KBM-7 (cell line): ENCODE measurements at regions not wholly inside any gene's neighbourhood (a gene's known extent, or its start where the extent isn't known, plus 50 kb on each side); places are given as distances from the start of the nearest gene placed in this dataset.

Experiments used
- DNase-seq: peaks from one replicate; pipeline ENCODE4 v3.0.0-alpha.2; 2015
- in situ Hi-C: fragments of 300-500 bp; cut with MboI; formaldehyde crosslinking; loops from 2 replicates; pipeline ENCODE4 v1.14.3; 2020; ENCODE audit warnings: low sequenced_read_pairs, low pct_unique_long_range_greater_than_20kb, mixed read lengths

GRCh38 chr10:9209105-9209798 is 1154.8 kb downstream of the GATA3 start:
- DNase-seq = peak; percentile 57
- in situ Hi-C loops = no loop called here

GRCh38 chr10:9211228-9211627 is 1156.7 kb downstream of the GATA3 start:
- in situ Hi-C loops = no loop called here
- no peak for DNase-seq

GRCh38 chr10:9214618-9215017 is 1160.1 kb downstream of the GATA3 start:
- DNase-seq = no peak
- in situ Hi-C loops = no loop called here

GRCh38 chr10:9215121-9215520 is 1160.6 kb downstream of the GATA3 start:
- DNase-seq = no peak
- in situ Hi-C loops = no loop called here

DNA sequence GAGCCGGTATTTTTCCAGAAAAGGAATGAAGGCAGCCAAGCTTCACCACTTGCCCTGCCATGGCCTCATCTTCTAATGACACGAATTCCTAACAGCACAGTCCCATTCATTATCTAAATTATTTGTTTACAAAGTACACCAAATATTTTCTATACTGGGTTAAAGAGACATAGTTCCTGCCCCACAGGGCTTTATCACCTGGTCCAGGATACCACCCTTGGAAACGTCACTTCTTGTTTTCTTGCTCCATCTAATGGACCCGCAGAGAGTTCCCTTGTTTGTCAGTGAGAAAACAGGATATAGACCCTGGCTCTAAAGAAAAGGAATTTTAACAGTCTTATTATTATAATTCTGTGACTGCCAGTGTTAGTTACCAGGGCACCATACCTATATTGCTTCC is 1165.4 kb downstream of the GATA3 start:
- DNase-seq = no peak
- in situ Hi-C loops = no loop called here

- in situ Hi-C loops = no loop called here
- DNase-seq = no peak
Measured at GRCh38 chr10:9222917-9223316, 1168.4 kb downstream of the GATA3 start.

DNA sequence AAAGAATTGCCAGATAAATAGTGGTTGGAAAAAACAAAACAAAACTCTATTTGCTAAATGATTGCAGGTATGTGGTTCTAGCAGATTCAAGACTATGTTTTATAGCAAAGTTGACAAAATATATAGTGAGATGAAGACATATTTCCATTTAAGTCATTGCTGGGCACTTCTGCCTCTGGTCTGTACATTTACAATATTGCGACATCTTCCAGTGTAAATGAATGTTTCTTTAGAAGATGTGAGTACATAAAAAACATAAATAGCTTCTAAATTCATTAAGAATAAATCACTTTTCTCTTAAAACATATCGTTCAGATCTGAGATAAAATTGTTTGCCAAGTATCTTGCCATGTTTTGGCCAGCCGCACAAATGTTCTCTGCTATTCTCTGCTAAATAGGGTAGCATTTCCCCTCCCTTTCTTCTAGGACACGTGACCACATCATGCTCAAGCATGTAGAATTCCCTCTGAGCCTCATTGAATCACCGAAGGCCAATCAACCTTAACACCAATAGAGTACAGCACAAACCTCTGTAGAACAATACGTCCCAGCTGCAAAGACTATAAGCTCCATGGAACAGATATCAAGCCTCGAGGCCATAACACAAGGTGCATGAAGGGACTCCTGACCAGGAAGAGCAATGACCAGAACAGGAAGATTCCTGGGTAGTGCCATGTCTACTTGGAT is 1173.3 kb downstream of the GATA3 start:
- DNase-seq = no peak
- in situ Hi-C loops = no loop called here

DNA sequence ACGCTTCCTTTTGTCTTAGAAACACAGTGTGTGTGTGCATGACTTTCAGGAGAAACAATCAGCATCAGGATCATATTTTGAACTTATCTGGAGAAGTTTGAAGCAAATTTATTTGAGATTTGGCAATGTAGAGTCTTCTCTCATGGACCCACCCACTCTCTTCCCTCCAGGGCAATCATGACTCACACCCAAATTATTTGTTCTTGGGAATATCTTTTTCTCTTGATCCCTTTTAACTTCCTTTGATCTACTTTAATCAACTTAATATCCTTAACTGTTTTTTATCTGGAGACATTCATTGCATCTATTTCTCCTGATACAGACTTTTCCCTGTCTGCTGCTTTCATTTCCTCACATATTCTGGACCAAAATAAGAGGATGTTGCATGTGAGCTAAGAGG is 1174.3 kb downstream of the GATA3 start:
- in situ Hi-C loops = no loop called here
- DNase-seq = no peak

DNA sequence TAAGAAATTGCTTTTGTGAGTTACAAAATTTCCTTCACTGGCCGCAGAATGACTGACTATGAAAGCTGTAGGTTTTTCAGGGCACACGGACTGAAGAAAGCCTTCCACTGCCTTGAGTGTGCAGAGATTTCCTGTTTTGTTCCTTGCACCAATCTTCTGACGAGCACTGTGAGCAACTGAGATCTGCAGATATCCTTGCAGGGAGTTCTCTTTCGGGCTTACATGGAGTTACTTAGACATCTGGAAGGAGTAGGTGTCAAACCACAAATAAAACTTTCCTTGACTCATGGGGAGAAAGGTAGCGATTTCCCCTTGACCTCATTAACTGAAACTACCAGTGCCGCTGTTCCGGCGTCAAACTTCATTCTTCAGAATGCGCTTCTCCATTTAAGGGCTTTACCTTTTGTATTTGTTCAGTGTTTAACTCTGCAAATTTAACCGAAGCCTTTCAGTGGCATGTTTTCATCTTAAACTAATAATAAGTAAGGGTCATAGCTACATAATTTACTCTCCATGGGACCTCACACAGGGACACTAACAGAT is 1175.3 kb downstream of the GATA3 start:
- in situ Hi-C loops = no loop called here
- no peak for DNase-seq

GRCh38 chr10:9230625-9231024 is 1176.1 kb downstream of the GATA3 start:
- in situ Hi-C loops = no loop called here
- DNase-seq = no peak

DNA sequence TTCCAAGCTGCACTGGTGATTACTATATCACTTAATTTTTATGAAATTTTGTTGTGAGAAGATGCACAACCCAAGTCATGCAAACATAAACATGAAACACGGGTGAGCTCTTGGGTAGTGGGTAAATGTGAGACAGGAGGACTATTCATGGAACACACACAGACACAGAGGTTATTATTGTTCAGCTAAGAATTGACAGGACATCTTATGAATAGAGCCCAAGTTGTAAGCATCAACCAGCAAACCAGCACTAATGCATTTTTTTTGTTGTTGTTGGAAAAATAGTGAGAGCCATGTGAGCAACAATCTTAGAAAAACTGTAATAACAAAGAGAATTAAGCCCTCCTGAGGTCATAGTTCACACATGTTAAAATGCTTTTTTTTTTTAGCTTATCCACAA is 1179.7 kb downstream of the GATA3 start:
- no peak for DNase-seq

DNA sequence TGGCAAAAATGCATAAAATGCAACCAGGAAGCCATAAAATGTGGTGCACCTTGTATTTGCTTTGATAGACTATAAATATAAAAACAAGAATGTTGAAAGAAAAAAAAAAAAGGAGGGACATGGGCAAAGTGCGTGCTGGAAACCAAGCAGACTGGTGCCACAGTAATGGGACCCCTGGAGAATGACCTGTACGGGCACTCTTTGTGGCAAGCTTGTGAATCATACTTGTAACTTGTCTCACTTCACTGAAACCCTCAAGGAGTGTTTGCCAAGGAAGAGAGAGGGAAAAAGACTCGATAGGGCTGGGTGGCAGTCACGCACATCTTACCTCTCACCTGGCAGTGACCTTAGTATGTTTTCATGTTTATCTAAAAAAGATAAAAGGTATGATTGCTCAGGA is 1183.6 kb downstream of the GATA3 start:
- in situ Hi-C loops = no loop called here
- DNase-seq = no peak

More for the DNA sequence above, 1179.7 kb downstream of the GATA3 start:
- in situ Hi-C loops = no loop called here

- DNase-seq = no peak
- in situ Hi-C loops = no loop called here
Measured at GRCh38 chr10:9239298-9239697, 1184.8 kb downstream of the GATA3 start.

DNA sequence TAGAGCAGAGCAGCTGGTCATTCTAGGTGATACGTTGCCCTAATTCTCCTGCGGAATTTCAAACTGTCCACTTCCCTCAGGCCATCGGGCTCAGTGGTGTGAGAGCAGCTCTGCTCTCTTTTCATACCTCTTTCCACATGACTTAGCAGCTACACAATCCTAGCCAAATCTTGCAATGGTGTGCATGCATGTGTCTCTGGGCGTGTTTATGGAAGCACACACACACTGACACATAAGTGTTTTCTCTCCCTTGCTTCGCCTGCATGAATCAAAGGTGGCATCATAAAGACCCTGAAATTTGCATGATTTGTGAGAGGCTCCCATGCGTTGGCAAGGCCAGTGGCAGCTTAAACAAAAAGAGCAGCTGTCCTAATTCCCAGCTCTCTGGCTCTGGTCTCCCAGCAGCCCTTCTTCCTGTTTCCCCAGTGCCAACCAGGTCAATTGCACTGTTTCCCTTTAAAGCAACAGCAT is 1189.5 kb downstream of the GATA3 start:
- no peak for DNase-seq
- in situ Hi-C loops = no loop called here

DNA sequence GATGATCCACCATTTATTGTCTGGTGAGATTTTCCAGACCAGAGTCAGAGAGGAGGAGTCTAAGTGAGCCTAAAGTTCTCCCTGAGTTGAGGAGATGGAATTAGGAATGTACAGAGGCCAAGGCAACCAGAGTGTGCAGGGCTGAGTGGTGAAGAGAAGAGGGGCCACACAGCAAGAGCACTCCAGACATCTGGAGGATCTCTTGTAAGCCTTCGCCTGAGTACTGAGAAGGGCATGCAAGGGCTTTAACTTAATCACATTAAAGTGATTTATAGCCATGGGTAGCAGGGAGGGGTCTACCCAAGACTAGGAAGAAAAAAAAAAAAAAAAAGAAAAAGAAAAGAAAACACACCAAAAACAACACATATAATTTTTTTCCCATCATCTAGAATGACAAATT is 1190.4 kb downstream of the GATA3 start:
- in situ Hi-C loops = no loop called here
- no peak for DNase-seq

DNA sequence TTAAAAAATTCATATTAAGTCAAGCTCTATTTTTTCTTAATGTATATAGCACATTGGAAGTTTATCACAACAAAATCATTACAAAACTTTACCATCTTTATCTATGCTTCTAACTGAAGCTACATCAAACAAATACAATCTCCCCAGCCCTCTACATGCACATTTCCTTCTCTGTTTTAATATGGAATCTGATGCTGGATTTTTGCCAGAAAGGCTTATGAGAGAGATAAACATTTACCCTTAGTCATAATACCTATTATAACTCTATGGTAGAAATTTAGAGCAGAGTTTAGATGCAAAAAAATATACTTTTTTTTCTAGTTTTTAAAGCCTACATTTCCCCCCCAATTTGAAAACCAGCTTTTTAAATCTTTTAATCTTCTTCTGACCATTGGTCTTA is 1198.6 kb downstream of the GATA3 start:
- DNase-seq = no peak
- in situ Hi-C loops = no loop called here

DNA sequence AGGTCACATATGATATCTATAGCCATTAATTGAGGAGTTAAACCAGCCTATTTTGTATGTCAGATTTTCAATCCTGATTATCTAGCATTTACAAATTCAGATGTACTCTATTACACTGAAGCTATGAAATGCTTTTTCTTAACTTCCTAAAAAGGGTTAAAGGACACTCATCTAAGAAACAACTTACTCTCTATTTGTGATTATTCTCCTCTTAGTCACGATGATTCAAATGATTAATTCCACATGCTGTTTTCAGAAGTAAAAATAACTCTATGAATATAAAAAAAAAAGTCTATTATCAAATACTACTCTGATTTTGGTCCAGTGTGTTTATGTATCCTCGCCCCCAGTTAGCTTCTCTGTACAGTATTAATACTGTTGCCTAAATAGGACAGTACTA is 1199.9 kb downstream of the GATA3 start:
- in situ Hi-C loops = no loop called here
- no peak for DNase-seq

- DNase-seq = no peak
- in situ Hi-C loops = no loop called here
Measured at GRCh38 chr10:9260690-9261089, 1206.2 kb downstream of the GATA3 start.

GRCh38 chr10:9262770-9263169 is 1208.3 kb downstream of the GATA3 start:
- in situ Hi-C loops = no loop called here
- no peak for DNase-seq

DNA sequence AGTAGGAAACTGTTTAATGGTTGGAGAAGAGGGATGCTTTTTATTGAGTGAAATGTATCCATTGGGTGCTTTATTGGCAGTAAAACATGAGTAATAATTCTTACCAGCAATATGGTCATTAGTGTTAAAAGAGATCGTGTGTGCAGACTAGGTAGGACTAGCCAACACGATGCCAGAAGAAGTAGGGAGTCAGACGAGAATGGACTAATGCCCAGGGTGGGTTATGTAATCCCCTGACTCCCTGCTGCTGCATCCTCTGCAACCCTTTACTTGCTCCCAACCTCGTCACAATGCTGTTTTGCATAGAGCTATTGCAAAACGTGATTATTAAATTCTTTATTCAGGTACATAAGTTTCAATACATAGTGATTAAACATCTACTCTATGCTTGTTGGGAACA is 1213.7 kb downstream of the GATA3 start:
- DNase-seq = no peak
- in situ Hi-C loops = no loop called here
